B cell (primary cell): ENCODE measurements at regions not wholly inside any gene's neighbourhood (a gene's known extent, or its start where the extent isn't known, plus 50 kb on each side); places are given as distances from the start of the nearest gene placed in this dataset.

ENCODE experiments used
- CTCF ChIP-seq: fragments of 200-600 bp; IDR thresholded peaks from one replicate; pipeline ENCODE4 v1.8.0; 2022; ENCODE audit warnings: antibody characterized with exemption, mild to moderate bottlenecking
- EZH2 ChIP-seq: IDR thresholded peaks from 2 replicates; pipeline ENCODE4 v1.6.1; 2012; ENCODE audit warnings: borderline replicate concordance, low read depth, mild to moderate bottlenecking, moderate library complexity, low read length; ENCODE audit not compliant: insufficient read depth, poor library complexity, severe bottlenecking

GRCh38 chr2:168373468-168373867 lies 82.6 kb upstream of the CERS6 start:
- TF ChIP-seq CTCF (no peak), EZH2 (no peak)
